ENCODE measurements at regions not wholly inside any gene's neighbourhood (a gene's known extent, or its start where the extent isn't known, plus 50 kb on each side); places are given as distances from the start of the nearest gene placed in this dataset.
"Not testable (repeated sequence)": the region's sequence is repeated elsewhere in the genome, so short reads cannot be mapped to it uniquely, and the experiment has no call there.

GRCh38 chr2:83943265-83943664 lies 515.8 kb downstream of the SUCLG1 start:
- H3K9me3 Mint-ChIP-seq = peaks cover 0 to 3% (median 0%) of the 10 kb centered on the region in 7 donors
- ATAC-seq (ENCODE audit: low read depth in 2 of 2) (no peak), DNase-seq (no peak)
- H3K27ac Mint-ChIP-seq = no peak overlapping the region
- no peaks in the 10 kb centered on the region for H3K36me3 Mint-ChIP-seq
- H3K4me1 Mint-ChIP-seq = no peaks in the 10 kb centered on the region
- H3K4me3 Mint-ChIP-seq = no peak overlapping the region
- no peaks in the 10 kb centered on the region for H3K27me3 Mint-ChIP-seq

GRCh38 chr2:83941886-83942285 lies 517.2 kb downstream of the SUCLG1 start:
- DNase-seq (no peak), ATAC-seq (ENCODE audit: low read depth in 2 of 2) (no peak)
- Mint-ChIP-seq H3K27me3 (no peaks in the 10 kb centered on the region), H3K27ac (no peak overlapping the region), H3K4me3 (no peak overlapping the region), H3K4me1 (no peaks in the 10 kb centered on the region), H3K36me3 (no peaks in the 10 kb centered on the region), H3K9me3 (peaks cover 0 to 4% (median 0%) of the 10 kb centered on the region in 7 donors)

- H3K27ac Mint-ChIP-seq = no peak overlapping the region
- H3K4me3 Mint-ChIP-seq = no peak overlapping the region
- no peaks in the 10 kb centered on the region for H3K4me1 Mint-ChIP-seq
- peaks cover 0 to 12% (median 0%) of the 10 kb centered on the region in 7 donors for H3K9me3 Mint-ChIP-seq
- H3K27me3 Mint-ChIP-seq = no peaks in the 10 kb centered on the region
- no peak for DNase-seq
- no peak for ATAC-seq (ENCODE audit: low read depth in 2 of 2)
- no peaks in the 10 kb centered on the region for H3K36me3 Mint-ChIP-seq
Observed at GRCh38 chr2:83933749-83934148, 525.3 kb downstream of the SUCLG1 start.

GRCh38 chr2:83923531-83923930 lies 535.5 kb downstream of the SUCLG1 start:
- no peaks in the 10 kb centered on the region for H3K4me1 Mint-ChIP-seq
- no peaks in the 10 kb centered on the region for H3K36me3 Mint-ChIP-seq
- no peaks in the 10 kb centered on the region for H3K27me3 Mint-ChIP-seq
- H3K4me3 Mint-ChIP-seq = no peak overlapping the region
- ATAC-seq (ENCODE audit: low read depth in 2 of 2) (no peak), DNase-seq (no peak)
- H3K27ac Mint-ChIP-seq = no peak overlapping the region
- H3K9me3 Mint-ChIP-seq = peaks cover 0 to 14% (median 2%) of the 10 kb centered on the region in 7 donors

- Mint-ChIP-seq H3K4me3 (no peak overlapping the region), H3K9me3 (peaks cover 0 to 13% (median 2%) of the 10 kb centered on the region in 7 donors), H3K4me1 (no peaks in the 10 kb centered on the region), H3K27ac (no peak overlapping the region), H3K27me3 (no peaks in the 10 kb centered on the region), H3K36me3 (no peaks in the 10 kb centered on the region)
- DNase-seq (no peak), ATAC-seq (ENCODE audit: low read depth in 2 of 2) (no peak)
Observed at GRCh38 chr2:83916559-83916958, 542.5 kb downstream of the SUCLG1 start.

- H3K36me3 Mint-ChIP-seq = no peaks in the 10 kb centered on the region
- no peaks in the 10 kb centered on the region for H3K4me1 Mint-ChIP-seq
- no peak overlapping the region for H3K27ac Mint-ChIP-seq
- ATAC-seq (ENCODE audit: low read depth in 2 of 2) = no peak
- H3K4me3 Mint-ChIP-seq = no peak overlapping the region
- no peak for DNase-seq
- H3K27me3 Mint-ChIP-seq = no peaks in the 10 kb centered on the region
- H3K9me3 Mint-ChIP-seq = peaks cover 0 to 7% (median 2%) of the 10 kb centered on the region in 7 donors
Observed at GRCh38 chr2:83915381-83915780, 543.7 kb downstream of the SUCLG1 start.

GRCh38 chr2:83908750-83909149 lies 550.3 kb downstream of the SUCLG1 start:
- H3K27ac Mint-ChIP-seq = no peak overlapping the region
- no peak overlapping the region for H3K4me3 Mint-ChIP-seq
- no peaks in the 10 kb centered on the region for H3K27me3 Mint-ChIP-seq
- H3K4me1 Mint-ChIP-seq = no peaks in the 10 kb centered on the region
- ATAC-seq (ENCODE audit: low read depth in 2 of 2) = no peak
- DNase-seq = no peak
- H3K36me3 Mint-ChIP-seq = no peaks in the 10 kb centered on the region
- peaks cover 0 to 14% (median 4%) of the 10 kb centered on the region in 7 donors for H3K9me3 Mint-ChIP-seq

- DNase-seq (no peak), ATAC-seq (ENCODE audit: low read depth in 2 of 2) (no peak)
- peaks cover 0 to 5% (median 0%) of the 10 kb centered on the region in 7 donors for H3K9me3 Mint-ChIP-seq
- H3K36me3 Mint-ChIP-seq = no peaks in the 10 kb centered on the region
- no peak overlapping the region for H3K27ac Mint-ChIP-seq
- no peaks in the 10 kb centered on the region for H3K27me3 Mint-ChIP-seq
- H3K4me1 Mint-ChIP-seq = no peaks in the 10 kb centered on the region
- H3K4me3 Mint-ChIP-seq = no peak overlapping the region
Observed at GRCh38 chr2:83901317-83901716, 557.8 kb downstream of the SUCLG1 start.

GRCh38 chr2:83900862-83901261 lies 558.2 kb downstream of the SUCLG1 start:
- ATAC-seq (ENCODE audit: low read depth in 2 of 2) = no peak
- Mint-ChIP-seq H3K9me3 (peaks cover 0 to 4% (median 0%) of the 10 kb centered on the region in 7 donors), H3K36me3 (no peaks in the 10 kb centered on the region), H3K27ac (no peak overlapping the region), H3K4me1 (no peaks in the 10 kb centered on the region), H3K4me3 (no peak overlapping the region), H3K27me3 (no peaks in the 10 kb centered on the region)
- DNase-seq = no peak

GRCh38 chr2:83899271-83899670 lies 559.8 kb downstream of the SUCLG1 start:
- Mint-ChIP-seq H3K27ac (no peak overlapping the region), H3K4me3 (no peak overlapping the region), H3K9me3 (peaks cover 0 to 4% (median 0%) of the 10 kb centered on the region in 7 donors), H3K36me3 (no peaks in the 10 kb centered on the region), H3K4me1 (no peaks in the 10 kb centered on the region), H3K27me3 (no peaks in the 10 kb centered on the region)
- ATAC-seq (ENCODE audit: low read depth in 2 of 2) (no peak), DNase-seq (no peak)

GRCh38 chr2:83894976-83895375 lies 564.1 kb downstream of the SUCLG1 start:
- Mint-ChIP-seq H3K9me3 (no peaks in the 10 kb centered on the region), H3K27me3 (no peaks in the 10 kb centered on the region), H3K4me1 (no peaks in the 10 kb centered on the region), H3K36me3 (no peaks in the 10 kb centered on the region), H3K4me3 (no peak overlapping the region), H3K27ac (no peak overlapping the region)
- no peak for ATAC-seq (ENCODE audit: low read depth in 2 of 2)
- no peak for DNase-seq

GRCh38 chr2:83887757-83888156 lies 571.3 kb downstream of the SUCLG1 start:
- H3K4me1 Mint-ChIP-seq = no peaks in the 10 kb centered on the region
- no peak for ATAC-seq (ENCODE audit: low read depth in 2 of 2)

GRCh38 chr2:83879127-83879526 lies 580.0 kb downstream of the SUCLG1 start:
- ATAC-seq (ENCODE audit: low read depth in 2 of 2) = no peak
- Mint-ChIP-seq H3K36me3 (peaks cover 0 to 13% of the 10 kb centered on the region in 2 donors), H3K4me3 (peak overlapping the region in 1 of 8 donors; percentile 74), H3K27ac (no peak overlapping the region), H3K4me1 (no peaks in the 10 kb centered on the region), H3K9me3 (peaks cover 17 to 36% (median 27%) of the 10 kb centered on the region in 7 donors), H3K27me3 (no peaks in the 10 kb centered on the region)
- no peak for DNase-seq

More at GRCh38 chr2:83887757-83888156, 571.3 kb downstream of the SUCLG1 start:
- Mint-ChIP-seq H3K27ac (no peak overlapping the region), H3K4me3 (no peak overlapping the region), H3K27me3 (no peaks in the 10 kb centered on the region), H3K36me3 (no peaks in the 10 kb centered on the region), H3K9me3 (peaks cover 0 to 4% (median 0%) of the 10 kb centered on the region in 7 donors)
- no peak for DNase-seq

GRCh38 chr2:83877261-83877660 lies 581.8 kb downstream of the SUCLG1 start:
- H3K4me1 Mint-ChIP-seq; H3K27ac Mint-ChIP-seq; DNase-seq; ATAC-seq (ENCODE audit: low read depth in 2 of 2); H3K4me3 Mint-ChIP-seq; H3K27me3 Mint-ChIP-seq: not testable (repeated sequence)
- H3K9me3 Mint-ChIP-seq = peaks cover 25 to 47% (median 32%) of the 10 kb centered on the region in 7 donors
- peaks cover 0 to 13% of the 10 kb centered on the region in 2 donors for H3K36me3 Mint-ChIP-seq

Data from naive B cell (primary cell).